Fibroblast of lung (primary cell): ENCODE measurements at regions not wholly inside any gene's neighbourhood (a gene's known extent, or its start where the extent isn't known, plus 50 kb on each side); places are given as distances from the start of the nearest gene placed in this dataset.

Experiments used
- CTCF ChIP-seq, 2 donors: IDR thresholded peaks in 1 of 2; conservative IDR thresholded peaks in 1 of 2; 1 replicate in 1 of 2; 2 replicates in 1 of 2; pipeline ENCODE4 v1.5.1; 2011 to 2012; ENCODE audit warnings: low read length in 2 of 2, control low read depth in 1 of 2, inconsistent platforms in 1 of 2, low read depth in 1 of 2, mild to moderate bottlenecking in 1 of 2
- EZH2 ChIP-seq: IDR thresholded peaks from 2 replicates; pipeline ENCODE4 v1.5.1; 2012; ENCODE audit warnings: low read length, control low read depth, mild to moderate bottlenecking; ENCODE audit errors: missing control alignments

GRCh38 chr6:3949521-3949920 is 100.3 kb downstream of the FAM50B start:
- no peak for TF ChIP-seq CTCF (conservative IDR thresholded peaks at IDR 0.05 in 1 of 2, IDR thresholded peaks at IDR 0.05 in 1 of 2; ENCODE audit: low read depth in 1 of 2, low read length in 2 of 2)
- no peak for TF ChIP-seq EZH2
